HepG2 (cell line): ENCODE measurements at regions not wholly inside any gene's neighbourhood (a gene's known extent, or its start where the extent isn't known, plus 50 kb on each side); places are given as distances from the start of the nearest gene placed in this dataset.

Experiments used
- KDM5A ChIP-seq: fragments of 200-600 bp; sonication (generic); IDR thresholded peaks from 2 replicates; pipeline ENCODE4 v1.7.0; 2018; ENCODE audit warnings: antibody characterized with exemption, mild to moderate bottlenecking, low read length, borderline replicate concordance
- MYC ChIP-seq: sonication (generic); formaldehyde crosslinking; IDR thresholded peaks from 2 replicates; pipeline ENCODE4 v1.9.0; 2021; ENCODE audit warnings: missing genetic modification reagents, borderline replicate concordance
- NFYC ChIP-seq: IDR thresholded peaks from 2 replicates; pipeline ENCODE4 v1.6.1; 2016; ENCODE audit warnings: missing genetic modification reagents, missing compliant biosample characterization
- PITX1 ChIP-seq: sonication (generic); formaldehyde crosslinking; IDR thresholded peaks from 2 replicates; pipeline ENCODE4 v1.5.1; 2020; ENCODE audit warnings: mild to moderate bottlenecking, missing genetic modification reagents
- SMAD1 ChIP-seq: sonication (generic); formaldehyde crosslinking; IDR thresholded peaks from 2 replicates; pipeline ENCODE4 v1.4.0; 2020; ENCODE audit warnings: missing genetic modification reagents, low read depth, mild to moderate bottlenecking, borderline replicate concordance
- SRSF1 ChIP-seq: fragments of 200-400 bp; formaldehyde crosslinking; optimal IDR thresholded peaks from 2 replicates; pipeline ENCODE3; 2017; ENCODE audit warnings: mild to moderate bottlenecking, low read depth, low read length, moderate library complexity
- SSRP1 ChIP-seq: IDR thresholded peaks from 2 replicates; pipeline ENCODE4 v1.6.1; 2016; ENCODE audit warnings: control low read depth
- TAF15 ChIP-seq: fragments of 200-400 bp; formaldehyde crosslinking; IDR thresholded peaks from one replicate; pipeline ENCODE4 v1.6.1; 2018; ENCODE audit warnings: mild to moderate bottlenecking, low read depth, low read length; ENCODE audit not compliant: poor library complexity, severe bottlenecking
- TSC22D2 ChIP-seq: sonication (generic); formaldehyde crosslinking; IDR thresholded peaks from 2 replicates; pipeline ENCODE4 v1.5.1; 2020; ENCODE audit warnings: missing genetic modification reagents, mild to moderate bottlenecking, borderline replicate concordance
- ZBED4 ChIP-seq: sonication (generic); formaldehyde crosslinking; IDR thresholded peaks from 2 replicates; pipeline ENCODE4 v1.4.0; 2020; ENCODE audit warnings: missing genetic modification reagents, borderline replicate concordance
- ZNF687 ChIP-seq: sonication (generic); formaldehyde crosslinking; IDR thresholded peaks from 2 replicates; pipeline ENCODE4 v1.5.1; 2020; ENCODE audit warnings: mild to moderate bottlenecking, missing genetic modification reagents, moderate library complexity
- ZNF784 ChIP-seq: sonication (generic); formaldehyde crosslinking; IDR thresholded peaks from 2 replicates; pipeline ENCODE4 v1.5.1; 2020; ENCODE audit warnings: missing genetic modification reagents, mild to moderate bottlenecking, borderline replicate concordance
- TF ChIP-seq, protein P1 (sequence below): IDR thresholded peaks from 2 replicates; pipeline ENCODE4 v1.6.1; 2012; ENCODE audit warnings: inconsistent platforms
- TF ChIP-seq, protein P2 (sequence below): sonication (generic); formaldehyde crosslinking; IDR thresholded peaks from 2 replicates; pipeline ENCODE4 v1.4.0; 2020; ENCODE audit warnings: missing genetic modification reagents
- TF ChIP-seq, protein P3 (sequence below): sonication (generic); formaldehyde crosslinking; IDR thresholded peaks from 2 replicates; pipeline ENCODE4 v1.4.0; 2020; ENCODE audit warnings: missing genetic modification reagents

GRCh38 chr3:14253022-14253706 is 74.5 kb downstream of the LSM3 start (continued):
- TF ChIP-seq ZNF687 (CRISPR knock-in tag) (peak; percentile 21; the same call in 1 of the 2 replicates), KDM5A (no peak), TAF15 (no peak), SMAD1 (CRISPR knock-in tag) (no peak), SSRP1 (CRISPR knock-in tag) (no peak), ZBED4 (CRISPR knock-in tag) (peak; percentile 77; the same call in 1 of the 2 replicates), ZNF784 (CRISPR knock-in tag) (no peak), MYC (peak; percentile 20; the same call in 1 of the 2 replicates), NFYC (CRISPR knock-in tag) (no peak), TSC22D2 (CRISPR knock-in tag) (no peak), SRSF1 (no peak), PITX1 (peak; percentile 45; the same call in 1 of the 2 replicates)
- TF ChIP-seq, protein P1, sequence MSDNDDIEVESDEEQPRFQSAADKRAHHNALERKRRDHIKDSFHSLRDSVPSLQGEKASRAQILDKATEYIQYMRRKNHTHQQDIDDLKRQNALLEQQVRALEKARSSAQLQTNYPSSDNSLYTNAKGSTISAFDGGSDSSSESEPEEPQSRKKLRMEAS, result no peak
- TF ChIP-seq, protein P2, sequence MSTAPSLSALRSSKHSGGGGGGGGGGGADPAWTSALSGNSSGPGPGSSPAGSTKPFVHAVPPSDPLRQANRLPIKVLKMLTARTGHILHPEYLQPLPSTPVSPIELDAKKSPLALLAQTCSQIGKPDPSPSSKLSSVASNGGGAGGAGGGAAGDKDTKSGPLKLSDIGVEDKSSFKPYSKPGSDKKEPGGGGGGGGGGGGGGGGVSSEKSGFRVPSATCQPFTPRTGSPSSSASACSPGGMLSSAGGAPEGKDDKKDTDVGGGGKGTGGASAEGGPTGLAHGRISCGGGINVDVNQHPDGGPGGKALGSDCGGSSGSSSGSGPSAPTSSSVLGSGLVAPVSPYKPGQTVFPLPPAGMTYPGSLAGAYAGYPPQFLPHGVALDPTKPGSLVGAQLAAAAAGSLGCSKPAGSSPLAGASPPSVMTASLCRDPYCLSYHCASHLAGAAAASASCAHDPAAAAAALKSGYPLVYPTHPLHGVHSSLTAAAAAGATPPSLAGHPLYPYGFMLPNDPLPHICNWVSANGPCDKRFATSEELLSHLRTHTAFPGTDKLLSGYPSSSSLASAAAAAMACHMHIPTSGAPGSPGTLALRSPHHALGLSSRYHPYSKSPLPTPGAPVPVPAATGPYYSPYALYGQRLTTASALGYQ (CRISPR knock-in tag), result no peak
- TF ChIP-seq, protein P3, sequence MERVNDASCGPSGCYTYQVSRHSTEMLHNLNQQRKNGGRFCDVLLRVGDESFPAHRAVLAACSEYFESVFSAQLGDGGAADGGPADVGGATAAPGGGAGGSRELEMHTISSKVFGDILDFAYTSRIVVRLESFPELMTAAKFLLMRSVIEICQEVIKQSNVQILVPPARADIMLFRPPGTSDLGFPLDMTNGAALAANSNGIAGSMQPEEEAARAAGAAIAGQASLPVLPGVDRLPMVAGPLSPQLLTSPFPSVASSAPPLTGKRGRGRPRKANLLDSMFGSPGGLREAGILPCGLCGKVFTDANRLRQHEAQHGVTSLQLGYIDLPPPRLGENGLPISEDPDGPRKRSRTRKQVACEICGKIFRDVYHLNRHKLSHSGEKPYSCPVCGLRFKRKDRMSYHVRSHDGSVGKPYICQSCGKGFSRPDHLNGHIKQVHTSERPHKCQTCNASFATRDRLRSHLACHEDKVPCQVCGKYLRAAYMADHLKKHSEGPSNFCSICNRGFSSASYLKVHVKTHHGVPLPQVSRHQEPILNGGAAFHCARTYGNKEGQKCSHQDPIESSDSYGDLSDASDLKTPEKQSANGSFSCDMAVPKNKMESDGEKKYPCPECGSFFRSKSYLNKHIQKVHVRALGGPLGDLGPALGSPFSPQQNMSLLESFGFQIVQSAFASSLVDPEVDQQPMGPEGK (CRISPR knock-in tag), result no peak
